HepG2 (cell line): ENCODE measurements at regions not wholly inside any gene's neighbourhood (a gene's known extent, or its start where the extent isn't known, plus 50 kb on each side); places are given as distances from the start of the nearest gene placed in this dataset.

ENCODE experiments used
- EZH2 ChIP-seq: conservative IDR thresholded peaks from 2 replicates; pipeline ENCODE4 v1.6.1; 2012; ENCODE audit warnings: mild to moderate bottlenecking, low read depth, low read length, moderate library complexity
- KMT2B ChIP-seq: IDR thresholded peaks from 2 replicates; pipeline ENCODE4 v1.6.1; 2016; ENCODE audit warnings: missing genetic modification reagents, missing compliant biosample characterization
- MYC ChIP-seq: sonication (generic); formaldehyde crosslinking; IDR thresholded peaks from 2 replicates; pipeline ENCODE4 v1.9.0; 2021; ENCODE audit warnings: missing genetic modification reagents, borderline replicate concordance
- REXO4 ChIP-seq: sonication (generic); formaldehyde crosslinking; IDR thresholded peaks from 2 replicates; pipeline ENCODE4 v1.8.0; 2022; ENCODE audit warnings: missing genetic modification reagents, mild to moderate bottlenecking, borderline replicate concordance
- TAF1 ChIP-seq: sonication (generic); formaldehyde crosslinking; IDR thresholded peaks from 2 replicates; pipeline ENCODE4 v1.4.0; 2020; ENCODE audit warnings: missing genetic modification reagents
- THYN1 ChIP-seq: sonication (generic); formaldehyde crosslinking; IDR thresholded peaks from 2 replicates; pipeline ENCODE4 v1.8.1; 2023; ENCODE audit warnings: low read depth, mild to moderate bottlenecking, moderate library complexity, missing genetic modification reagents, borderline replicate concordance
- ZNF143 ChIP-seq: sonication (generic); formaldehyde crosslinking; IDR thresholded peaks from 2 replicates; pipeline ENCODE4 v1.4.0; 2020; ENCODE audit warnings: missing genetic modification reagents
- ZNF362 ChIP-seq: sonication (generic); formaldehyde crosslinking; IDR thresholded peaks from 2 replicates; pipeline ENCODE4 v1.4.0; 2020; ENCODE audit warnings: missing genetic modification reagents, mild to moderate bottlenecking, borderline replicate concordance
- ZNF512 ChIP-seq: sonication (generic); formaldehyde crosslinking; IDR thresholded peaks from 2 replicates; pipeline ENCODE4 v1.4.0; 2020; ENCODE audit warnings: mild to moderate bottlenecking, missing genetic modification reagents
- ZSCAN21 ChIP-seq: sonication (generic); formaldehyde crosslinking; IDR thresholded peaks from 2 replicates; pipeline ENCODE4 v1.8.0; 2022; ENCODE audit warnings: mild to moderate bottlenecking, missing genetic modification reagents, moderate library complexity, borderline replicate concordance

GRCh38 chr2:121887513-121888188 is 132.2 kb downstream of the TSN start:
- no peak for TF ChIP-seq MYC (CRISPR knock-in tag)
- TF ChIP-seq KMT2B: no peak
- TF ChIP-seq TAF1 (CRISPR knock-in tag): no peak
- no peak for TF ChIP-seq ZNF512 (CRISPR knock-in tag)
- TF ChIP-seq THYN1: no peak
- no peak for TF ChIP-seq ZSCAN21 (CRISPR knock-in tag)
- no peak for TF ChIP-seq EZH2
- no peak for TF ChIP-seq ZNF143
- no peak for TF ChIP-seq REXO4 (CRISPR knock-in tag)
- TF ChIP-seq ZNF362 (CRISPR knock-in tag): no peak
